ENCODE measurements at regions not wholly inside any gene's neighbourhood (a gene's known extent, or its start where the extent isn't known, plus 50 kb on each side); places are given as distances from the start of the nearest gene placed in this dataset.

DNA sequence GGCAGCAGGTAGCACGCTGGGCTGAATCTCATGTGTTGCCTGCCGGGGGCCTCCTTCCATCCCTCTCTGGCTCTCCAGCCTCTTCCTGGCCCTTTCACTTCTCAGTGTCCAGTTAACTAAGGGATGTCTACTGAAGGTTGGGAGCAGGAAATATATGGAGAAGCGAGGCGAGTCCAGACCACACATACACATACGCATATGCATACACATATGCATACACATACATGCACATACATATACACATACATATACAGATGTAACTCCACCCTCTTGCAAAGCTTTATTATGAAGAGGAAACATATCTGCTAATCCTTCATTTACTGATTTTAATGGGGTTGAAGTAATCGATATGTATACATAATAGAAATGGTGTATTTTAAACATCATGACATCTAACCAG is 636.1 kb upstream of the CCDC179 start:
- TF ChIP-seq SNAI2 (CRISPR knock-in tag; IDR thresholded peaks at IDR 0.05), result no peak
- no peak for TF ChIP-seq CSDC2 (CRISPR knock-in tag; IDR thresholded peaks at IDR 0.05)
- TF ChIP-seq, protein P1, sequence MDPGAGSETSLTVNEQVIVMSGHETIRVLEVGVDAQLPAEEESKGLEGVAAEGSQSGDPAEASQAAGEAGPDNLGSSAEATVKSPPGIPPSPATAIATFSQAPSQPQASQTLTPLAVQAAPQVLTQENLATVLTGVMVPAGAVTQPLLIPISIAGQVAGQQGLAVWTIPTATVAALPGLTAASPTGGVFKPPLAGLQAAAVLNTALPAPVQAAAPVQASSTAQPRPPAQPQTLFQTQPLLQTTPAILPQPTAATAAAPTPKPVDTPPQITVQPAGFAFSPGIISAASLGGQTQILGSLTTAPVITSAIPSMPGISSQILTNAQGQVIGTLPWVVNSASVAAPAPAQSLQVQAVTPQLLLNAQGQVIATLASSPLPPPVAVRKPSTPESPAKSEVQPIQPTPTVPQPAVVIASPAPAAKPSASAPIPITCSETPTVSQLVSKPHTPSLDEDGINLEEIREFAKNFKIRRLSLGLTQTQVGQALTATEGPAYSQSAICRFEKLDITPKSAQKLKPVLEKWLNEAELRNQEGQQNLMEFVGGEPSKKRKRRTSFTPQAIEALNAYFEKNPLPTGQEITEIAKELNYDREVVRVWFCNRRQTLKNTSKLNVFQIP (CRISPR knock-in tag; IDR thresholded peaks at IDR 0.05; ENCODE audit: borderline replicate concordance, low read depth), result no peak
- TF ChIP-seq RARB (CRISPR knock-in tag; IDR thresholded peaks at IDR 0.05), result no peak
- no peak for TF ChIP-seq ESRRG (CRISPR knock-in tag; IDR thresholded peaks at IDR 0.05)
- TF ChIP-seq PPARA (CRISPR knock-in tag; IDR thresholded peaks at IDR 0.05; ENCODE audit: borderline replicate concordance), result no peak
- no peak for TF ChIP-seq ZFP3 (CRISPR knock-in tag; IDR thresholded peaks at IDR 0.05)
- no peak for TF ChIP-seq ISL1 (CRISPR knock-in tag; IDR thresholded peaks at IDR 0.05)
- no peak for TF ChIP-seq ARNTL (CRISPR knock-in tag; IDR thresholded peaks at IDR 0.05; ENCODE audit: borderline replicate concordance, low read depth)
- TF ChIP-seq ZNF70 (CRISPR knock-in tag; IDR thresholded peaks at IDR 0.05), result no peak
- TF ChIP-seq TOX (CRISPR knock-in tag; IDR thresholded peaks at IDR 0.05; ENCODE audit: borderline replicate concordance), result no peak
- no peak for TF ChIP-seq TCF4 (CRISPR knock-in tag; IDR thresholded peaks at IDR 0.05; ENCODE audit: borderline replicate concordance)
- no peak for ATAC-seq

DNA sequence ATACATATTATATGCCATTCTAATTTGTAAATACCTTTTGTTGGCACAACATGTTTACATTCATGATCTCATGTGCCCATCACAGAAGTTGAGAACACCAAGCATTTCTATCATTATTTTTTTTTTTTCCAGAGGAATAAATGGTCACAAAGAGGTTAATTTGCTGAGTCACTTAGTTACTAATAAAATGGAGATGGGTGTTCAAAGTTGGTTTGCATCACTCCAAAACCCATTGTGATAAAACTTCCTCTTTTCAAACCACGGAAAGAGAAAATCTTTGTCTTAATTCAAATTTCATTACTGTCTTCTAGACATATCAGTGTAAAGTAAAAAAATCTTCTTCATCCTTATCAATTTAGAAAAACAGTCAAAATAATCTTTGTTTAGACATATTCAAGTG is 636.8 kb upstream of the CCDC179 start:
- ATAC-seq, result no peak
- TF ChIP-seq, protein P2, sequence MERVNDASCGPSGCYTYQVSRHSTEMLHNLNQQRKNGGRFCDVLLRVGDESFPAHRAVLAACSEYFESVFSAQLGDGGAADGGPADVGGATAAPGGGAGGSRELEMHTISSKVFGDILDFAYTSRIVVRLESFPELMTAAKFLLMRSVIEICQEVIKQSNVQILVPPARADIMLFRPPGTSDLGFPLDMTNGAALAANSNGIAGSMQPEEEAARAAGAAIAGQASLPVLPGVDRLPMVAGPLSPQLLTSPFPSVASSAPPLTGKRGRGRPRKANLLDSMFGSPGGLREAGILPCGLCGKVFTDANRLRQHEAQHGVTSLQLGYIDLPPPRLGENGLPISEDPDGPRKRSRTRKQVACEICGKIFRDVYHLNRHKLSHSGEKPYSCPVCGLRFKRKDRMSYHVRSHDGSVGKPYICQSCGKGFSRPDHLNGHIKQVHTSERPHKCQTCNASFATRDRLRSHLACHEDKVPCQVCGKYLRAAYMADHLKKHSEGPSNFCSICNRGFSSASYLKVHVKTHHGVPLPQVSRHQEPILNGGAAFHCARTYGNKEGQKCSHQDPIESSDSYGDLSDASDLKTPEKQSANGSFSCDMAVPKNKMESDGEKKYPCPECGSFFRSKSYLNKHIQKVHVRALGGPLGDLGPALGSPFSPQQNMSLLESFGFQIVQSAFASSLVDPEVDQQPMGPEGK (CRISPR knock-in tag; IDR thresholded peaks at IDR 0.05; ENCODE audit: borderline replicate concordance), result no peak
- TF ChIP-seq, protein P3, sequence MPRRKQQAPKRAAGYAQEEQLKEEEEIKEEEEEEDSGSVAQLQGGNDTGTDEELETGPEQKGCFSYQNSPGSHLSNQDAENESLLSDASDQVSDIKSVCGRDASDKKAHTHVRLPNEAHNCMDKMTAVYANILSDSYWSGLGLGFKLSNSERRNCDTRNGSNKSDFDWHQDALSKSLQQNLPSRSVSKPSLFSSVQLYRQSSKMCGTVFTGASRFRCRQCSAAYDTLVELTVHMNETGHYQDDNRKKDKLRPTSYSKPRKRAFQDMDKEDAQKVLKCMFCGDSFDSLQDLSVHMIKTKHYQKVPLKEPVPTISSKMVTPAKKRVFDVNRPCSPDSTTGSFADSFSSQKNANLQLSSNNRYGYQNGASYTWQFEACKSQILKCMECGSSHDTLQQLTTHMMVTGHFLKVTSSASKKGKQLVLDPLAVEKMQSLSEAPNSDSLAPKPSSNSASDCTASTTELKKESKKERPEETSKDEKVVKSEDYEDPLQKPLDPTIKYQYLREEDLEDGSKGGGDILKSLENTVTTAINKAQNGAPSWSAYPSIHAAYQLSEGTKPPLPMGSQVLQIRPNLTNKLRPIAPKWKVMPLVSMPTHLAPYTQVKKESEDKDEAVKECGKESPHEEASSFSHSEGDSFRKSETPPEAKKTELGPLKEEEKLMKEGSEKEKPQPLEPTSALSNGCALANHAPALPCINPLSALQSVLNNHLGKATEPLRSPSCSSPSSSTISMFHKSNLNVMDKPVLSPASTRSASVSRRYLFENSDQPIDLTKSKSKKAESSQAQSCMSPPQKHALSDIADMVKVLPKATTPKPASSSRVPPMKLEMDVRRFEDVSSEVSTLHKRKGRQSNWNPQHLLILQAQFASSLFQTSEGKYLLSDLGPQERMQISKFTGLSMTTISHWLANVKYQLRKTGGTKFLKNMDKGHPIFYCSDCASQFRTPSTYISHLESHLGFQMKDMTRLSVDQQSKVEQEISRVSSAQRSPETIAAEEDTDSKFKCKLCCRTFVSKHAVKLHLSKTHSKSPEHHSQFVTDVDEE (CRISPR knock-in tag; IDR thresholded peaks at IDR 0.05), result no peak
- no peak for TF ChIP-seq ZFP30 (CRISPR knock-in tag; IDR thresholded peaks at IDR 0.05)
- no peak for TF ChIP-seq PPARA (CRISPR knock-in tag; IDR thresholded peaks at IDR 0.05; ENCODE audit: borderline replicate concordance)
- no peak for TF ChIP-seq TCF4 (CRISPR knock-in tag; IDR thresholded peaks at IDR 0.05; ENCODE audit: borderline replicate concordance)
- no peak for TF ChIP-seq BACH2 (CRISPR knock-in tag; IDR thresholded peaks at IDR 0.05; ENCODE audit: borderline replicate concordance)
- no peak for TF ChIP-seq GLIS3 (CRISPR knock-in tag; IDR thresholded peaks at IDR 0.05)
- TF ChIP-seq ISL1 (CRISPR knock-in tag; IDR thresholded peaks at IDR 0.05), result no peak
- no peak for TF ChIP-seq SNAI2 (CRISPR knock-in tag; IDR thresholded peaks at IDR 0.05)
- no peak for TF ChIP-seq ESRRG (CRISPR knock-in tag; IDR thresholded peaks at IDR 0.05)
- TF ChIP-seq, protein P4, sequence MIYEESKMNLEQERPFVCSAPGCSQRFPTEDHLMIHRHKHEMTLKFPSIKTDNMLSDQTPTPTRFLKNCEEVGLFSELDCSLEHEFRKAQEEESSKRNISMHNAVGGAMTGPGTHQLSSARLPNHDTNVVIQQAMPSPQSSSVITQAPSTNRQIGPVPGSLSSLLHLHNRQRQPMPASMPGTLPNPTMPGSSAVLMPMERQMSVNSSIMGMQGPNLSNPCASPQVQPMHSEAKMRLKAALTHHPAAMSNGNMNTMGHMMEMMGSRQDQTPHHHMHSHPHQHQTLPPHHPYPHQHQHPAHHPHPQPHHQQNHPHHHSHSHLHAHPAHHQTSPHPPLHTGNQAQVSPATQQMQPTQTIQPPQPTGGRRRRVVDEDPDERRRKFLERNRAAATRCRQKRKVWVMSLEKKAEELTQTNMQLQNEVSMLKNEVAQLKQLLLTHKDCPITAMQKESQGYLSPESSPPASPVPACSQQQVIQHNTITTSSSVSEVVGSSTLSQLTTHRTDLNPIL (CRISPR knock-in tag; IDR thresholded peaks at IDR 0.05; ENCODE audit: low read depth), result no peak
- no peak for TF ChIP-seq ZFP3 (CRISPR knock-in tag; IDR thresholded peaks at IDR 0.05)
- no peak for TF ChIP-seq ZNF70 (CRISPR knock-in tag; IDR thresholded peaks at IDR 0.05)
- TF ChIP-seq, protein P5, sequence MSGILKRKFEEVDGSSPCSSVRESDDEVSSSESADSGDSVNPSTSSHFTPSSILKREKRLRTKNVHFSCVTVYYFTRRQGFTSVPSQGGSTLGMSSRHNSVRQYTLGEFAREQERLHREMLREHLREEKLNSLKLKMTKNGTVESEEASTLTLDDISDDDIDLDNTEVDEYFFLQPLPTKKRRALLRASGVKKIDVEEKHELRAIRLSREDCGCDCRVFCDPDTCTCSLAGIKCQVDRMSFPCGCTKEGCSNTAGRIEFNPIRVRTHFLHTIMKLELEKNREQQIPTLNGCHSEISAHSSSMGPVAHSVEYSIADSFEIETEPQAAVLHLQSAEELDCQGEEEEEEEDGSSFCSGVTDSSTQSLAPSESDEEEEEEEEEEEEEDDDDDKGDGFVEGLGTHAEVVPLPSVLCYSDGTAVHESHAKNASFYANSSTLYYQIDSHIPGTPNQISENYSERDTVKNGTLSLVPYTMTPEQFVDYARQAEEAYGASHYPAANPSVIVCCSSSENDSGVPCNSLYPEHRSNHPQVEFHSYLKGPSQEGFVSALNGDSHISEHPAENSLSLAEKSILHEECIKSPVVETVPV (CRISPR knock-in tag; IDR thresholded peaks at IDR 0.05), result no peak
- TF ChIP-seq ARNTL (CRISPR knock-in tag; IDR thresholded peaks at IDR 0.05; ENCODE audit: borderline replicate concordance, low read depth), result no peak
- no peak for TF ChIP-seq TOX (CRISPR knock-in tag; IDR thresholded peaks at IDR 0.05; ENCODE audit: borderline replicate concordance)
- TF ChIP-seq, protein P1 (CRISPR knock-in tag; IDR thresholded peaks at IDR 0.05; ENCODE audit: borderline replicate concordance, low read depth), result no peak
- TF ChIP-seq CSDC2 (CRISPR knock-in tag; IDR thresholded peaks at IDR 0.05), result no peak
- TF ChIP-seq OSR1 (CRISPR knock-in tag; IDR thresholded peaks at IDR 0.05), result no peak
- TF ChIP-seq ZNF8 (CRISPR knock-in tag; IDR thresholded peaks at IDR 0.05), result no peak
